Stimulated activated CD8-positive, alpha-beta memory T cell treated with anti-CD3 and anti-CD28 coated beads, Interleukin-4, amount 100 ng/mL, for 48 hours (primary cell): ENCODE measurements at regions not wholly inside any gene's neighbourhood (a gene's known extent, or its start where the extent isn't known, plus 50 kb on each side); places are given as distances from the start of the nearest gene placed in this dataset.

ENCODE experiments used
- DNase-seq: peaks from one replicate; pipeline ENCODE4 v3.0.0-alpha.2; 2020

- DNase-seq = no peak
These were observed 356.9 kb downstream of the ZNF521 start for GRCh38 chr18:24995056-24995455.

GRCh38 chr18:24995755-24996154 lies 356.2 kb downstream of the ZNF521 start:
- DNase-seq = no peak

- DNase-seq = no peak
These were observed 352.2 kb downstream of the ZNF521 start for GRCh38 chr18:24999650-25000267.

GRCh38 chr18:25001803-25002202 lies 350.2 kb downstream of the ZNF521 start:
- DNase-seq = no peak

GRCh38 chr18:25005541-25006403 lies 346.2 kb downstream of the ZNF521 start:
- no peak for DNase-seq

DNA sequence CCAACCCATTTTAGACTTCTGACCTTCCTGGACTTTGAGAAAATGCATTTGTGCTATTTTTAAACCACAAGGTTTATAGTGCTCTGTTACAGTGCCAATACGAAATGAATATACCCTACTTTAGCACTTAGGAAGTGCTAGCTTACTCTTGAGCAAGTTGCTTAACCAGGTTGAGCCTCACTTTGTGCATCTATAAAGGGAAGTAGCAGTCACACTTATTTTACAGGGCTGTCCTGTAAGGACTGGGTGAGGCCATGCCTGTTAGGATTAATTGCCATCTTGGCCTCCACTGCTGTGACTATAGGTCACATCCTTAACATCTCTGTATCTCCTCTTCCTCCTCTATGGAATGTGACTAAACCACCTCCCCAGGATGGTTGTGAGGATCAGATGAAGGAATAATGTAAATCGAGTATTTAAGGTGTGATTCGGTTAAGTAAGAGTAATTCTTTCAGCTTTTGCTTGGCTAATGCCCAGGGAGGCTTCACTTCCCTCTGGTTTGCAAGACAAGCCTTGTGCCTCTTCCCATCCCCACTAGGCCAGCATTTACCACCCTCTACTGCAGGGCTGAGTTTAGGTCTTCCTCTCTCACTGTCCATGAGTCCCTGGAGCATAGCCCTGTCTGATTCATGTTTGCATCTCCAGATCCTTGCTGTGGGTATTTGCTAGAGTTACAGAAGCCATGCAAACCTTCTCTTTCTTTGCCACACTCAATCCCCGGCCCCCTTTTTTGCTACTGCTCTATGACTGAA lies 341.2 kb downstream of the ZNF521 start:
- no peak for DNase-seq
